ENCODE measurements at regions not wholly inside any gene's neighbourhood (a gene's known extent, or its start where the extent isn't known, plus 50 kb on each side); places are given as distances from the start of the nearest gene placed in this dataset.
"Not testable (repeated sequence)": the region's sequence is repeated elsewhere in the genome, so short reads cannot be mapped to it uniquely, and the experiment has no call there.

DNA sequence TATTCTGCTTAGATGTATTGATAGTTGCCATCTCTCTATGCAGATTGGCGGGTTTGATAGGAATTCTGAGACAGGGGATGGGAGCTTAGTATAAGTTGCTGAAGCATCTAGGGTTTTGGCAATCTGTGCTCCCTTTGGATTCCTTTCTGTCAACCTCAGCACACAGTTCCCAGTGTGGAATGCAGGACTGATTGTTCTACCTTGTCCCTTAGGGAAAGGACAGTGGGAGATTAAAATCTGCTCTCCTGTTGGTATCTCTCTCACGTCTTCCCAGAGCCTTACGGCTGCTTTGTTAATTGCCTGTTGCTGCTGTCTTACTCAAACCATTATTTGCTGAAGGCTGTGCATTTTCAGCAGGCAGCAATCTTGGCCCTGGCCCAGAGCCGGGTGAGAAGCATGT is 133.3 kb upstream of the IKBKE start:
- TF ChIP-seq POLR2A (IDR thresholded peaks at IDR 0.05) = not testable (repeated sequence)
- TF ChIP-seq, protein P1, sequence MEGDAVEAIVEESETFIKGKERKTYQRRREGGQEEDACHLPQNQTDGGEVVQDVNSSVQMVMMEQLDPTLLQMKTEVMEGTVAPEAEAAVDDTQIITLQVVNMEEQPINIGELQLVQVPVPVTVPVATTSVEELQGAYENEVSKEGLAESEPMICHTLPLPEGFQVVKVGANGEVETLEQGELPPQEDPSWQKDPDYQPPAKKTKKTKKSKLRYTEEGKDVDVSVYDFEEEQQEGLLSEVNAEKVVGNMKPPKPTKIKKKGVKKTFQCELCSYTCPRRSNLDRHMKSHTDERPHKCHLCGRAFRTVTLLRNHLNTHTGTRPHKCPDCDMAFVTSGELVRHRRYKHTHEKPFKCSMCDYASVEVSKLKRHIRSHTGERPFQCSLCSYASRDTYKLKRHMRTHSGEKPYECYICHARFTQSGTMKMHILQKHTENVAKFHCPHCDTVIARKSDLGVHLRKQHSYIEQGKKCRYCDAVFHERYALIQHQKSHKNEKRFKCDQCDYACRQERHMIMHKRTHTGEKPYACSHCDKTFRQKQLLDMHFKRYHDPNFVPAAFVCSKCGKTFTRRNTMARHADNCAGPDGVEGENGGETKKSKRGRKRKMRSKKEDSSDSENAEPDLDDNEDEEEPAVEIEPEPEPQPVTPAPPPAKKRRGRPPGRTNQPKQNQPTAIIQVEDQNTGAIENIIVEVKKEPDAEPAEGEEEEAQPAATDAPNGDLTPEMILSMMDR (IDR thresholded peaks at IDR 0.05) = not testable (repeated sequence)
